ENCODE measurements at regions not wholly inside any gene's neighbourhood (a gene's known extent, or its start where the extent isn't known, plus 50 kb on each side); places are given as distances from the start of the nearest gene placed in this dataset.
A peak's percentile ranks its signal among the peaks of the same experiment; 100 is the strongest.

DNA sequence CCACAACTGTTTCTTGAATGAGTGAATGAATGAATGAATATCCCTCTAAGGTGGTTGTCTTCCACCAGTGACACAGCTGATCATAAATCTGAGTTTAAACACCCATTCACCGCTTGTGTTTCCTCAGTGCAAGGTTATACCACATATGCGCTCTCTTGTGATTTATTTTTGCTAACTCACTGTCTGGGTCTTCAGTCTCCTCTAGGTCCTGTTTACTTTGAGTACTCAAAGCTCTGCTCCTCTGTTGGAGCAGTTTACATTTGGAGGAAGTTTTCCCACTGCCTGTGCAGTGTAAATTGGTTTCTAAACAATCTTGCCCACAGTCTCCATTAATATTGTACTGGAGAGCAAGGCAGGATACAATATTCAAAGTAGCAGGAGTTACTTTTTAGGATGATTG, 212.6 kb upstream of the JADE1 start:
- TF ChIP-seq POLR2AphosphoS5 (IDR thresholded peaks at IDR 0.05) (no peak), POLR2A (IDR thresholded peaks at IDR 0.05) (no peak), EP300 (IDR thresholded peaks at IDR 0.05) (no peak)
- TF ChIP-seq, protein P1, sequence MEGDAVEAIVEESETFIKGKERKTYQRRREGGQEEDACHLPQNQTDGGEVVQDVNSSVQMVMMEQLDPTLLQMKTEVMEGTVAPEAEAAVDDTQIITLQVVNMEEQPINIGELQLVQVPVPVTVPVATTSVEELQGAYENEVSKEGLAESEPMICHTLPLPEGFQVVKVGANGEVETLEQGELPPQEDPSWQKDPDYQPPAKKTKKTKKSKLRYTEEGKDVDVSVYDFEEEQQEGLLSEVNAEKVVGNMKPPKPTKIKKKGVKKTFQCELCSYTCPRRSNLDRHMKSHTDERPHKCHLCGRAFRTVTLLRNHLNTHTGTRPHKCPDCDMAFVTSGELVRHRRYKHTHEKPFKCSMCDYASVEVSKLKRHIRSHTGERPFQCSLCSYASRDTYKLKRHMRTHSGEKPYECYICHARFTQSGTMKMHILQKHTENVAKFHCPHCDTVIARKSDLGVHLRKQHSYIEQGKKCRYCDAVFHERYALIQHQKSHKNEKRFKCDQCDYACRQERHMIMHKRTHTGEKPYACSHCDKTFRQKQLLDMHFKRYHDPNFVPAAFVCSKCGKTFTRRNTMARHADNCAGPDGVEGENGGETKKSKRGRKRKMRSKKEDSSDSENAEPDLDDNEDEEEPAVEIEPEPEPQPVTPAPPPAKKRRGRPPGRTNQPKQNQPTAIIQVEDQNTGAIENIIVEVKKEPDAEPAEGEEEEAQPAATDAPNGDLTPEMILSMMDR (IDR thresholded peaks at IDR 0.05): no peak

DNA sequence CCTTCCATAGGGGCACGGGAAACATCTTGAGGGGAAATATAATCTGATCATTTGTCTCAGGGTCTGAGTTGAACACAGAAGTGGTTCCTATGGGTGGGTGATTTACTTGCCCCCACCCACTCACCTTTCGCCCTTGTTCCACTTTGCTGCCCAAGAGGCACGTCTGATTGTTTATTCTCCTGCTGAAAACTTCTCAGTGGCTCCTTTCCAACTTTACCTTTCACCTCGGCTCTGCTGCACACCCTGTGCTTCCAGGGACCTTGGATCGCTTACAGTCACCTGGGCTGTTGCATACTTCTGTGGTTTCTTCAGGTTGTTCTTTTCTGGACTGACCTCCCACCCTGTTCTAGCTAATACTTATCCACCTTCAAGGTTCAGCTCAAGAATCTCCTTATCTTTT, 213.4 kb upstream of the JADE1 start:
- DNase-seq (peak in 1 of 2 donors; percentile 30), ATAC-seq (ENCODE audit: low FRiP score in 2 of 2) (no peak)
- WGBS, 2 donors: 55 to 69% methylated on average over 5 of the region's 5 CpGs
- H3K4me3 ChIP-seq: no peak overlapping the region
- no peaks in the 10 kb centered on the region for H3K27me3 ChIP-seq
- no peak for TF ChIP-seq POLR2A (IDR thresholded peaks at IDR 0.05)
- no peak for TF ChIP-seq POLR2AphosphoS5 (IDR thresholded peaks at IDR 0.05)
- TF ChIP-seq, protein P1 (IDR thresholded peaks at IDR 0.05): no peak
- no peak for TF ChIP-seq EP300 (IDR thresholded peaks at IDR 0.05)
- no peaks in the 10 kb centered on the region for H3K9me3 ChIP-seq
- no peaks in the 10 kb centered on the region for H3K36me3 ChIP-seq
- peaks cover 14 to 25% (median 21%) of the 10 kb centered on the region in 4 donors for H3K4me1 ChIP-seq
- H3K27ac ChIP-seq: peak overlapping the region in 1 of 4 donors; percentile 7

More for the DNA sequence above, 212.6 kb upstream of the JADE1 start:
- Histone ChIP-seq H3K36me3 (no peaks in the 10 kb centered on the region), H3K9me3 (no peaks in the 10 kb centered on the region), H3K4me1 (peaks cover 21 to 32% (median 26%) of the 10 kb centered on the region in 4 donors), H3K27me3 (no peaks in the 10 kb centered on the region), H3K27ac (peak overlapping the region in 1 of 4 donors; percentile 32), H3K4me3 (no peak overlapping the region)
- WGBS, 2 donors: 68% methylated on average over 2 of the region's 2 CpGs
- DNase-seq: no peak
- ATAC-seq (ENCODE audit: low FRiP score in 2 of 2): no peak

DNA sequence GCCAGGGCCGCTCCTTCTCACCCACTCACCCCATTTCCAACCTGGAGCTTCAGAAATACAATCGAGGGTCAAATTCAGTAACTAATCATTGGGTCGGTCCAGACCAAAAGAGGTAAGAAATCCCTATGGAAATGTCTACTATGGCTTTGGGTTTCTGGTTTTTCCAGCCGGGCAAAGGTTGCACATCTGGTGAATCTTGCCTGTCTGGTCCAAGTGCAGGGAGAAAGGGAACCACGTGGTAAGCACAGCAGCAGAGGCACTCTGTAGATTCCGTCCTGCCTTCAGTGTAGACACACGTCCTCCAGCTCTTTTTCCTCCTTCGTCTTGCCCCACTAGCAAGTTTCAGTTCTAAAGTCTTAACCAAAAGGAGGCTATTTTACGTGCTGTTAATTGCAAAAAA, 218.0 kb upstream of the JADE1 start:
- TF ChIP-seq, protein P1 (IDR thresholded peaks at IDR 0.05): no peak
- no peak for TF ChIP-seq POLR2AphosphoS5 (IDR thresholded peaks at IDR 0.05)
- Histone ChIP-seq H3K27me3 (no peaks in the 10 kb centered on the region), H3K36me3 (no peaks in the 10 kb centered on the region), H3K9me3 (no peaks in the 10 kb centered on the region), H3K4me1 (peaks cover 0 to 5% (median 0%) of the 10 kb centered on the region in 4 donors), H3K4me3 (no peak overlapping the region), H3K27ac (no peak overlapping the region)
- 83 to 90% methylated on average over 9 of the region's 9 CpGs for WGBS, 2 donors
- no peak for ATAC-seq (ENCODE audit: low FRiP score in 2 of 2)
- DNase-seq: no peak

DNA sequence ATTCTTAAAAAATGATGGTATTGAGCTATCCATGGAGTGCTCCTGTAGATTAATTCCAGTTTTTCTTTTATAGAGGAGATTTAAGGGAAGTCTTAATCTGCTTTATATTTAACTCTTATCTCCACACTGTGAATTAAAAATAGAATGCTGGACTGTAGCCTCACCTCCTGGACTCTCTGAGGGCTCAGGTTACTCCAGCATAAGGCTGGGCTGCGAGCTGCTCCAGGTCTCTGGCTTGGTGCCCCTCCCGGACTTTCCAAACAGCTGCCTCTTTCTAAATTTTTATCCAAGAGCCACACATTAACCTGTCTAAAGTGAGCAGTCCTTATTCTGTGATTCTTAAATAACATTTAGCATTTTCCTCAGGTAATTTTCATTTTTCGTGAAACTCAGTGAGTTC, 218.7 kb upstream of the JADE1 start:
- WGBS, 2 donors: 67 to 83% methylated on average over 3 of the region's 3 CpGs
- H3K4me1 ChIP-seq: no peaks in the 10 kb centered on the region
- H3K27me3 ChIP-seq: no peaks in the 10 kb centered on the region
- no peak for TF ChIP-seq POLR2AphosphoS5 (IDR thresholded peaks at IDR 0.05)
- TF ChIP-seq, protein P1 (IDR thresholded peaks at IDR 0.05): no peak
- no peak for TF ChIP-seq EP300 (IDR thresholded peaks at IDR 0.05)
- TF ChIP-seq POLR2A (IDR thresholded peaks at IDR 0.05): no peak
- DNase-seq: no peak
- H3K36me3 ChIP-seq: no peaks in the 10 kb centered on the region
- H3K4me3 ChIP-seq: no peak overlapping the region
- H3K27ac ChIP-seq: no peak overlapping the region
- ATAC-seq (ENCODE audit: low FRiP score in 2 of 2): no peak
- no peaks in the 10 kb centered on the region for H3K9me3 ChIP-seq

DNA sequence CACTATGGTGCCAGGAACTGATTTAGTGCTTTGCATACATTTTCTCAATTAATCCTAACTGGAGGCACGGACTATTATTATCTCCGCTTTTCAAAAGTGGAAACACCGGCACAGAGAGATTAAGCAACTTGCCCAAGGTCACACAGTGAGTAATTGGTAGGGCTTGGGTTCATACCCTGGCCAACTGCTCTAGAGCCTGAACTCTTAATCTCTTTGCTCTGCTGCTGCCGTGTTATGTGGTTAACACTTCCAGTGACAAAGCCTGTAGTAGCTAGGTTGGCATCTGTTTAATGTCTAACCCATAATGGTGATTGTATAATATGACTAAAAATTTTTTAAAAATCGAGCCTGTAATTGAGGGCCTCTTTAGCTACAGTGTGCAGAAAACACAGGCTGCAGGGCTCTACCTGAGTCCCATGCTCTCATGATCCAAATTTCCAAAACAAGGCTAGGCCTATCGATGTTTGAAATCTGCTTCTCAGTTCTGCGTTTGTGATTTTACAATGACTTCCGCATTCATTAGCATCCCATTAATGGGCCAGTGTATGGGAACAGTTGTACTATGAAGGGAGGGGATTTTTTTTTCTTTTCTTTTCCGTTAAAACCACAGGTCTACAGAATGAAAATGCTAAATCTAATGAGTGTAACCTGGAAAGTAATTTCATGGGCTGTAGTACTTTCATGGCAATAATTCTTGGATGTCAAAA, 219.3 kb upstream of the JADE1 start:
- 90 to 95% methylated on average over 9 of the region's 9 CpGs for WGBS, 2 donors

More for the DNA sequence above, 219.3 kb upstream of the JADE1 start:
- Histone ChIP-seq H3K9me3 (no peaks in the 10 kb centered on the region), H3K4me3 (no peak overlapping the region), H3K36me3 (no peaks in the 10 kb centered on the region), H3K4me1 (no peaks in the 10 kb centered on the region), H3K27ac (no peak overlapping the region), H3K27me3 (no peaks in the 10 kb centered on the region)
- no peak for ATAC-seq (ENCODE audit: low FRiP score in 2 of 2)
- DNase-seq: no peak
- no peak for TF ChIP-seq POLR2A (IDR thresholded peaks at IDR 0.05)

Data from upper lobe of left lung (tissue), 6 donors.